ENCODE measurements at regions not wholly inside any gene's neighbourhood (a gene's known extent, or its start where the extent isn't known, plus 50 kb on each side); places are given as distances from the start of the nearest gene placed in this dataset.
"Not testable (repeated sequence)": the region's sequence is repeated elsewhere in the genome, so short reads cannot be mapped to it uniquely, and the experiment has no call there.

DNA sequence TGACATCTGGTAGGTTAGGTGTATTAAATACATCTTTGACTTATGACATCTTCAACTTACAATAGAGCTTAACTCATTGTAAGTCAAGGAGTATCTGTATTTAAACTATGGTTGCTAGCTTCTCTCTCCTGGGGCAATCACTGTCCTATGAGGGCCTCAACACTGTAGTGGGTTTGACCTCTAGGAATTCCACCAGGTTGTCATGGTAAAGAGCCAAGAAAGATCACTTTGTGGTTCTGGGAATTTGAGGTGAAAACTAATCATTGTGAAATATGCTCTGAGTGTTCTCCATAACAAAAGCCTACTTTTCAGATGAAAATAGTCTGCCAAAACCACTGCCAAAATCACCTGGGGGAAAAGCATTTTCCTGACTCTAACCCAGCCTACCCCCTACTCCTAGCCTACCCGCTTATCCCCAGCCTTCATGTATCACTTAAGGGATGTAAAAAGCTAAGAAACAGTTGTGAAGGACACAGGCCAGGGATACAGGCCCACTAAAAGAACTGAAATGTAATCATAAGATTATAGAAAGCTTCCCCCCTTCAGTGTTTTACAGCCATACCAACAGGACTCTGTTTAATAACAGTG lies 723.8 kb downstream of the MECOM start:
- H3K27me3 ChIP-seq (ENCODE audit: control insufficient read depth in 2 of 2, insufficient read depth in 1 of 2, low read length in 1 of 2), result no peaks in the 10 kb centered on the region
- H3K4me1 ChIP-seq (ENCODE audit: control insufficient read depth in 2 of 2, insufficient read depth in 2 of 2, low read length in 2 of 2), result no peaks in the 10 kb centered on the region
- no peaks in the 10 kb centered on the region for H3K9me3 ChIP-seq (ENCODE audit: control insufficient read depth in 2 of 2, insufficient read depth in 1 of 2, low read length in 1 of 2)
- H3K27ac ChIP-seq (ENCODE audit: low read depth in 1 of 2, low read length in 1 of 2), result no peak overlapping the region
- H3K36me3 ChIP-seq (ENCODE audit: control insufficient read depth in 2 of 2, insufficient read depth in 2 of 2, low read length in 1 of 2), result no peaks in the 10 kb centered on the region
- DNase-seq (ENCODE audit: low read depth in 6 of 9, low spot score in 9 of 9), result no peak
- no peak overlapping the region for H3K4me3 ChIP-seq (ENCODE audit: low read length in 2 of 2)
- 95% methylated on average over 1 of the region's 1 CpG for WGBS

DNA sequence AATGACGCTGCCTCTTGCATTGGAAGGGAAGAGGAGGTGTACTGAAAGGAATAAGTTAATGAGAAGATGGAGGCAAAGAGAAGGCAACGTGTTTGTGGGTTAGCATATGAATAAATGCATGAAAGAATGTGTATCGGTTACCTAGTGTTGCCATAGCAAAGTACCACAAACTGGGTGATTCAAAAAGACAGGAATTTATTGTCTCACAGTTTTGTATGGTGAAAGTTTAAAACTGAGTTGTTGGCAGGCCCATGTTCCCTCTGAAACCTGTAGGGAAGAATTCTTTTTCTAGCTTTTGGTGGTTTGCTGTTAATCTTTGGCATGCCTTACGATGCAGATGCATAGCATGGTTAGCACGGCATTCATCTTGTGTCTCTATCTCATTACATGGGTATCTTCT lies 729.9 kb downstream of the MECOM start:
- Histone ChIP-seq H3K4me1 (ENCODE audit: control insufficient read depth in 2 of 2, insufficient read depth in 2 of 2, low read length in 2 of 2) (no peaks in the 10 kb centered on the region), H3K4me3 (ENCODE audit: low read length in 2 of 2) (no peak overlapping the region), H3K9me3 (ENCODE audit: control insufficient read depth in 2 of 2, insufficient read depth in 1 of 2, low read length in 1 of 2) (no peaks in the 10 kb centered on the region), H3K36me3 (ENCODE audit: control insufficient read depth in 2 of 2, insufficient read depth in 2 of 2, low read length in 1 of 2) (no peaks in the 10 kb centered on the region), H3K27me3 (ENCODE audit: control insufficient read depth in 2 of 2, insufficient read depth in 1 of 2, low read length in 1 of 2) (no peaks in the 10 kb centered on the region), H3K27ac (ENCODE audit: low read depth in 1 of 2, low read length in 1 of 2) (no peak overlapping the region)
- WGBS, result 92% methylated on average over 5 of the region's 5 CpGs
- no peak for DNase-seq (ENCODE audit: low read depth in 6 of 9, low spot score in 9 of 9)

DNA sequence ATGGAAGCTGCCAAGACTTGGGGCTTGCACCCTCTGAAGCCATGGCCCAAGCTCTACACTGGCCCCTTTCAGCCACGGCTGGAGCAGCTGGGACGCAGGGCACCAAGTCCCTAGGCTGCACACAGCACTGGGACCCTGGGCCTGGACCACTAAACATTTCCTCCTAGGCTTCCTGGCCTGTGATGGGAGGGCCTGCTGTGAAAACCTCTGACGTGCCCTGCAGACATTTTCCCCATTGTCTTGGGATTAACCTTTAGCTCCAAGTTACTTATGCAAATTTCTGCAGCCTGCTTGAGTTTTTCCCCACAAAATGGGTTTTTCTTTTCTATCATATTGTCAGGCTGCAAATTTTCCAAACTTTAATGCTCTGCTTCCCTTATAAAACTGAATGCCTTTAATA lies 733.5 kb downstream of the MECOM start:
- H3K27ac ChIP-seq (ENCODE audit: low read depth in 1 of 2, low read length in 1 of 2); H3K36me3 ChIP-seq (ENCODE audit: control insufficient read depth in 2 of 2, insufficient read depth in 2 of 2, low read length in 1 of 2); H3K4me3 ChIP-seq (ENCODE audit: low read length in 2 of 2); H3K4me1 ChIP-seq (ENCODE audit: control insufficient read depth in 2 of 2, insufficient read depth in 2 of 2, low read length in 2 of 2); H3K27me3 ChIP-seq (ENCODE audit: control insufficient read depth in 2 of 2, insufficient read depth in 1 of 2, low read length in 1 of 2); H3K9me3 ChIP-seq (ENCODE audit: control insufficient read depth in 2 of 2, insufficient read depth in 1 of 2, low read length in 1 of 2); DNase-seq (ENCODE audit: low read depth in 6 of 9, low spot score in 9 of 9): not testable (repeated sequence)
- 58% methylated on average over 3 of the region's 3 CpGs for WGBS

DNA sequence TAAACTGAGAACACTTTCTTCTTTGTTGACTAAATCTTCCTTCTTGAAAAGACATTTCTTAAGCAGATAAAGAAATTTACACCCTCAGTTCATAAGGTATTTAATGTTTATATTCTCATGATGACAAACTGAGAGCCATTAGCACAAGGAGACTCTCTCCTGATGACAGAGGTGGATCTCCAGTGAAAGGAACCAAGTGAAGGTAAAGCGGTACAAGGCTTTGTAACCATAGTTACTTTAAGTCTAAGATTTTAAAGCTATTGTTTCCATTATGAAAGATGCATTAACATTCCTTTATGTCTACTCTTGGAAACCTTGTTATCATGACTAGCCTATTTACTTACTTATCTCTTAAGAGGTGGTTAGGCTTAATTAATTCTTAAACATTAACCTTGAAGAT lies 737.1 kb downstream of the MECOM start:
- Histone ChIP-seq H3K27me3 (ENCODE audit: control insufficient read depth in 2 of 2, insufficient read depth in 1 of 2, low read length in 1 of 2) (no peaks in the 10 kb centered on the region), H3K4me3 (ENCODE audit: low read length in 2 of 2) (no peak overlapping the region), H3K27ac (ENCODE audit: low read depth in 1 of 2, low read length in 1 of 2) (no peak overlapping the region), H3K4me1 (ENCODE audit: control insufficient read depth in 2 of 2, insufficient read depth in 2 of 2, low read length in 2 of 2) (no peaks in the 10 kb centered on the region), H3K9me3 (ENCODE audit: control insufficient read depth in 2 of 2, insufficient read depth in 1 of 2, low read length in 1 of 2) (no peaks in the 10 kb centered on the region), H3K36me3 (ENCODE audit: control insufficient read depth in 2 of 2, insufficient read depth in 2 of 2, low read length in 1 of 2) (no peaks in the 10 kb centered on the region)
- no peak for DNase-seq (ENCODE audit: low read depth in 6 of 9, low spot score in 9 of 9)
- 96% methylated on average over 1 of the region's 1 CpG for WGBS

DNA sequence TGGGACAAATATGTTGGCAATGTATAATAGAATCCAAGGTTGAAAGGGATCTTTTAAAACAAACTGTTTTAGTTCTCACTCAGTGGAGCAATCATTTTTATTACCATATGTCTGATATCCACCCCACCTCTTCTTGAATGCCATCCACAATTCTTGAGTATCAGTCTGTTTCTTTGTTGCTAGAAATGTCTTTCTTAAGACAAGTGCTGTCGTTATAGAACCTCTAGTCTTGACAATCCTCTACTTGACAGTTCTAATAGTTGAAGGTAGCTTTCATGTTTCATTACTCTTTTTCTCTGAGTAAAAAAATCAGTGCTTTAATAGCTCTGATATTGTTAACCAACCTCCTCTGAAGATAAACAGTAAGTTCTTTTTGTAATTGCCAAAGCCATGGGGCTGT lies 737.9 kb downstream of the MECOM start:
- Histone ChIP-seq H3K4me3 (ENCODE audit: low read length in 2 of 2) (no peak overlapping the region), H3K27me3 (ENCODE audit: control insufficient read depth in 2 of 2, insufficient read depth in 1 of 2, low read length in 1 of 2) (no peaks in the 10 kb centered on the region), H3K4me1 (ENCODE audit: control insufficient read depth in 2 of 2, insufficient read depth in 2 of 2, low read length in 2 of 2) (no peaks in the 10 kb centered on the region), H3K9me3 (ENCODE audit: control insufficient read depth in 2 of 2, insufficient read depth in 1 of 2, low read length in 1 of 2) (no peaks in the 10 kb centered on the region), H3K27ac (ENCODE audit: low read depth in 1 of 2, low read length in 1 of 2) (no peak overlapping the region), H3K36me3 (ENCODE audit: control insufficient read depth in 2 of 2, insufficient read depth in 2 of 2, low read length in 1 of 2) (no peaks in the 10 kb centered on the region)
- no peak for DNase-seq (ENCODE audit: low read depth in 6 of 9, low spot score in 9 of 9)
- 92% methylated on average over 1 of the region's 1 CpG for WGBS

DNA sequence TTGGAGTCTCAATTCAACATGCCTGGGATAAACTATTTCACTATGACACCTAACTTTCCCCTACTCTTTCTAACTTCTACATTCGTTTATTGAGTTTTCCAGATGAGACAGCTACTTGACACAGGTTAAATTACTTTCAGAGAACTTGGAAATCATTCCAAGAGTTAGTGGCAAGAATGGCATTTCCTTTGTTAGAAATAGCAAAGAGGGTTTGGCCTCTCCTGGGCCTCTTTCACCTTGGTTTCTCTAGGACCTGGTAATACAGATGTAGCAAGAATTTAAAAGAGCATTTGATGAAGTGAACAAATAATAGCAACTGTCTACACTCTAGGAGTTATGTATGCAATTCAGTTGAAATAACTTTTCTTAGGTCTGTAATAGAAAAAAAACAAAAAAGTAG lies 748.9 kb downstream of the MECOM start:
- Histone ChIP-seq H3K27me3 (ENCODE audit: control insufficient read depth in 2 of 2, insufficient read depth in 1 of 2, low read length in 1 of 2) (no peaks in the 10 kb centered on the region), H3K9me3 (ENCODE audit: control insufficient read depth in 2 of 2, insufficient read depth in 1 of 2, low read length in 1 of 2) (no peaks in the 10 kb centered on the region), H3K27ac (ENCODE audit: low read depth in 1 of 2, low read length in 1 of 2) (no peak overlapping the region), H3K4me3 (ENCODE audit: low read length in 2 of 2) (no peak overlapping the region), H3K4me1 (ENCODE audit: control insufficient read depth in 2 of 2, insufficient read depth in 2 of 2, low read length in 2 of 2) (no peaks in the 10 kb centered on the region), H3K36me3 (ENCODE audit: control insufficient read depth in 2 of 2, insufficient read depth in 2 of 2, low read length in 1 of 2) (no peaks in the 10 kb centered on the region)
- whole genome bisulfite sequencing, result 91% methylated on average over 1 of the region's 1 CpG
- DNase-seq (ENCODE audit: low read depth in 6 of 9, low spot score in 9 of 9), result no peak

DNA sequence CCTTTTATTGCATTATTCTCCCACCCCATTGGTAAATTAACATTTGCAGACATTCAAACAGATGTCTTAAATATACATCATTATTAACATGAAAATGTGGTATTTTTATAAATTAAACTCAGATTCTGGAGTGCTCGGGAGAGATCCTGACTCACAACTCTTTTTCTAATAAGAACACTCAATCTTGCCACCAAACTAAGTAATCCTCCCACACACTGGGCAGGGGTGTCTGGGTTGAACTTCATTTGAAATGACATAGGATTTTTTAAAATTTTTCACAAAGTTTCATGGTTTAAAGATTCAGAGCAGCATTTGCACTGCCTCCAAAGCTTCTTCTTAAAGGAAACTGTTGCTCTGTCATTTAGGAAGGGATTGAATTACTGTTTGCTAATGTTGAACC lies 754.3 kb downstream of the MECOM start:
- Histone ChIP-seq H3K27me3 (ENCODE audit: control insufficient read depth in 2 of 2, insufficient read depth in 1 of 2, low read length in 1 of 2) (no peaks in the 10 kb centered on the region), H3K36me3 (ENCODE audit: control insufficient read depth in 2 of 2, insufficient read depth in 2 of 2, low read length in 1 of 2) (no peaks in the 10 kb centered on the region), H3K27ac (ENCODE audit: low read depth in 1 of 2, low read length in 1 of 2) (no peak overlapping the region), H3K9me3 (ENCODE audit: control insufficient read depth in 2 of 2, insufficient read depth in 1 of 2, low read length in 1 of 2) (no peaks in the 10 kb centered on the region), H3K4me3 (ENCODE audit: low read length in 2 of 2) (no peak overlapping the region), H3K4me1 (ENCODE audit: control insufficient read depth in 2 of 2, insufficient read depth in 2 of 2, low read length in 2 of 2) (no peaks in the 10 kb centered on the region)
- DNase-seq (ENCODE audit: low read depth in 6 of 9, low spot score in 9 of 9), result no peak
- 95% methylated on average over 1 of the region's 1 CpG for WGBS

DNA sequence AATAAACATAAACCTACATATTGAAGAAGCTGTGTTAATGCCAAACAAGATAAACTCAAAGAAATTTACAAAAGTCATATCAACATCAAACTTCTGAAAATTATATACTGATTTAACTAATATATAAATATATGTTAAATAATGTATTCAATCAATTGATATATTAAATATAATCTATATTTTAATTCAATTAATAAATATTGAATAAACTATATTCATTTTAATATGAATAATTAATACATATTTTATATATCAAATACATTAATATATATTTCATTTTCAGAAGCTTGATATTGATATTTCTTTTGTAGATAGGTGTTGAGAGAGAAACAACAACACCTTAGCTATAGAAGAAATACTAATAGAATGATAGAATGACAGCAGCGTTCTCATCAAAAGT lies 768.1 kb downstream of the MECOM start:
- H3K36me3 ChIP-seq (ENCODE audit: control insufficient read depth in 2 of 2, insufficient read depth in 2 of 2, low read length in 1 of 2), result no peaks in the 10 kb centered on the region
- H3K4me3 ChIP-seq (ENCODE audit: low read length in 2 of 2), result no peak overlapping the region
- H3K4me1 ChIP-seq (ENCODE audit: control insufficient read depth in 2 of 2, insufficient read depth in 2 of 2, low read length in 2 of 2), result no peaks in the 10 kb centered on the region
- H3K9me3 ChIP-seq (ENCODE audit: control insufficient read depth in 2 of 2, insufficient read depth in 1 of 2, low read length in 1 of 2), result no peaks in the 10 kb centered on the region
- WGBS, result 95% methylated on average over 1 of the region's 1 CpG
- no peaks in the 10 kb centered on the region for H3K27me3 ChIP-seq (ENCODE audit: control insufficient read depth in 2 of 2, insufficient read depth in 1 of 2, low read length in 1 of 2)
- H3K27ac ChIP-seq (ENCODE audit: low read depth in 1 of 2, low read length in 1 of 2), result no peak overlapping the region
- no peak for DNase-seq (ENCODE audit: low read depth in 6 of 9, low spot score in 9 of 9)

DNA sequence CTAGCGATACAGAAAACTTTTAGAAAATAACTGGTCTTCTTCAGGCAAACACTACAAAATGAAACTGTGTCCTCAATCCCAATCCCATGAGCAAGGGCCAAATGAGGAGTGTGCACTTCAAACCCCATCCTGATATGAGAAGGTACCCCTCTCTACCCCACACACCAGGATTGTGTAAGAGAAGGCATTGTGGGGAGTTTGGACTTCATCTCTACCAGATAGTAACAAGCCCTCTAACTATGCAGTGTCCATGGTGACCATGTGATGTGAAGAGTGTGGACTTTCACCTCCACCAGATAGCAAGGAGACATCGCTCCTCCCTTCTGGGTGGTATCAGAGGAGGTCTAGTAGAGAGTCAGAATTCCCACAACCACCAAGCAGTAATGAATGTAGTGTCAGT lies 769.3 kb downstream of the MECOM start:
- WGBS, result 95% methylated on average over 2 of the region's 2 CpGs
- H3K27ac ChIP-seq (ENCODE audit: low read depth in 1 of 2, low read length in 1 of 2), result no peak overlapping the region
- H3K36me3 ChIP-seq (ENCODE audit: control insufficient read depth in 2 of 2, insufficient read depth in 2 of 2, low read length in 1 of 2), result no peaks in the 10 kb centered on the region

DNA sequence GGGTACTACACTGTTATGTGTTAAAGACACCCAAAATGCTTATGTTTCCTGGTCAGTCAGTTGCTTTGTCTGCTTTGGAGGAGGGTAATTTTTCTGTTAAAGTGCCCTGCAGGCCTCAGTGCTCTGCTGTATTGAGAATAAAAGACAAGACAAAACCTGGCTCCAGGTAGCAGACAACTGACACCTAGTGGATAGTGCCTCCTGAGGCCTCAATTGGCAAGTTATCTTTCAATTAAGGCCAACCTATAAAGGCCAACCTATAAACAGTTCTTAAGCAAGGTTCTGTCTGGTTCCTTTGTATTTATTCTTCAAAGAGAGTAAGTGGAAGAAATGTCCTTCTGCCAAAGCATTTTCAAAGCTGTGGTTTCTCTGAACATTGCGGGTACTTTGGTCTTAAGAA lies 773.8 kb downstream of the MECOM start:
- WGBS, result 48% methylated on average over 1 of the region's 1 CpG
- H3K36me3 ChIP-seq (ENCODE audit: control insufficient read depth in 2 of 2, insufficient read depth in 2 of 2, low read length in 1 of 2), result no peaks in the 10 kb centered on the region
- H3K27me3 ChIP-seq (ENCODE audit: control insufficient read depth in 2 of 2, insufficient read depth in 1 of 2, low read length in 1 of 2), result no peaks in the 10 kb centered on the region
- no peak for DNase-seq (ENCODE audit: low read depth in 6 of 9, low spot score in 9 of 9)
- no peak overlapping the region for H3K4me3 ChIP-seq (ENCODE audit: low read length in 2 of 2)
- H3K4me1 ChIP-seq (ENCODE audit: control insufficient read depth in 2 of 2, insufficient read depth in 2 of 2, low read length in 2 of 2), result no peaks in the 10 kb centered on the region
- H3K9me3 ChIP-seq (ENCODE audit: control insufficient read depth in 2 of 2, insufficient read depth in 1 of 2, low read length in 1 of 2), result no peaks in the 10 kb centered on the region
- no peak overlapping the region for H3K27ac ChIP-seq (ENCODE audit: low read depth in 1 of 2, low read length in 1 of 2)

More for the DNA sequence above, 769.3 kb downstream of the MECOM start:
- no peaks in the 10 kb centered on the region for H3K9me3 ChIP-seq (ENCODE audit: control insufficient read depth in 2 of 2, insufficient read depth in 1 of 2, low read length in 1 of 2)
- H3K27me3 ChIP-seq (ENCODE audit: control insufficient read depth in 2 of 2, insufficient read depth in 1 of 2, low read length in 1 of 2), result no peaks in the 10 kb centered on the region
- H3K4me3 ChIP-seq (ENCODE audit: low read length in 2 of 2), result no peak overlapping the region
- no peaks in the 10 kb centered on the region for H3K4me1 ChIP-seq (ENCODE audit: control insufficient read depth in 2 of 2, insufficient read depth in 2 of 2, low read length in 2 of 2)
- no peak for DNase-seq (ENCODE audit: low read depth in 6 of 9, low spot score in 9 of 9)

All from thymus (tissue), 11 donors.